ENCODE measurements at regions not wholly inside any gene's neighbourhood (a gene's known extent, or its start where the extent isn't known, plus 50 kb on each side); places are given as distances from the start of the nearest gene placed in this dataset.
"Not testable (repeated sequence)": the region's sequence is repeated elsewhere in the genome, so short reads cannot be mapped to it uniquely, and the experiment has no call there.

DNA sequence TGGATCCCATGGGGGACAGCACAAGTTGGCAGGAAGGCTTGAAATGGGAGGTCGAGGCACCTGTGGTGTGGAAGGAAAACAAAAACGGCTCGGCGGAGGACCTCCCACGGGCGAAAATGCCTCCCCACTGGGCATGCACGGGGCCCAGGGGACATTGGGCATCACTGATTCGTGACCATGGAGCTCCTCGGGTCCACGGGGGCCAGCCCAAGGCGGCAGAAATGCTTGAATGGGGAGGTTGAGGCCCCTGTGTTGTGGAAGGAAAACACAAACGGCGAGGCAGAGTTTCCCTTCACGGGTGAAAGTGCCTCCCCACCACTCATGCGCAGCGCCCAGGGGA lies 376.0 kb downstream of the ALG10 start:
- no peak for DNase-seq

DNA sequence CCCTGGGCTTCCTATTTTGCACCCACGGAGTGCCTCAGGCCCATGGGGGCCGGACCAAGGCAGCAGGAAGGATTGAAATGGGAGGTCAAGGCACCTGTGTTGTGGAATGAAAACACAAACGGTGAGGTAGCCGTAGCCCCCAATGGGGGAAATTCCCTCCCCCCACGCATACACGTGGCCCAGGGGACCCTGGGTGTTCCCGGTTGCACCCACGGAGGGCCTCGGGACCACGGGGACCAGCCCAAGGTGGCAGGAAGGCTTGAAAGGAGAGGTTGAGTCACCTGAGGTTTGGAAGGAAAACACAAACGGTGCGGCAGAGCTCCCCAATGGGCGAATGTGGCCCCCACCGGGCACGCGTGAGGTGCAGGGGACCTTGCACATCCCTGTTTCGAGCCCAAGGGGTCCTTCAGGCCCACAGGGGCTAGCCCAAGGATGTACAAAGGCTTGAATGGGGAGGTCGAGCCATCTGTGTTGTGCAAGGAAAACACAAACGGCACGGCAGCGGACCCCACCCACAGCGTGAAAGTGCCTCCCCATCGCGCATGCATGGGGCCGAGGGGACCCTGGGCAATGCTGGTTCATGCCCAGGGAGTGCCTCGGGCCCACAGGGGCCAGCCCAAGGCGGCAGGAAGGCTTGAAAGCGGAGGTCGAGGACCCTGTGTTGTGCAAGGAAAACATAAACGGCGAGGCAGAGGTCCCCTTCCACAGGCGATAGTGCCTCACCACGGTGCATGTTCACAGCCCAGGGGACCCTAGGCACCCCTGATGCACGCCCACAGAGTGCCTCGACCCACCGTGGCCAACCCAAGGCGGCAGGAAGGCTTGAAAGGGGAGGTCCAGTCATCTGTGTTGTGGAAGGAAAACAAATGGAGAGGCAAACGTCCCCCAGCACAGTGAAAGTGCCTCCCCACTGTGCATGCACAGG lies 376.7 kb downstream of the ALG10 start:
- DNase-seq, result no peak

DNA sequence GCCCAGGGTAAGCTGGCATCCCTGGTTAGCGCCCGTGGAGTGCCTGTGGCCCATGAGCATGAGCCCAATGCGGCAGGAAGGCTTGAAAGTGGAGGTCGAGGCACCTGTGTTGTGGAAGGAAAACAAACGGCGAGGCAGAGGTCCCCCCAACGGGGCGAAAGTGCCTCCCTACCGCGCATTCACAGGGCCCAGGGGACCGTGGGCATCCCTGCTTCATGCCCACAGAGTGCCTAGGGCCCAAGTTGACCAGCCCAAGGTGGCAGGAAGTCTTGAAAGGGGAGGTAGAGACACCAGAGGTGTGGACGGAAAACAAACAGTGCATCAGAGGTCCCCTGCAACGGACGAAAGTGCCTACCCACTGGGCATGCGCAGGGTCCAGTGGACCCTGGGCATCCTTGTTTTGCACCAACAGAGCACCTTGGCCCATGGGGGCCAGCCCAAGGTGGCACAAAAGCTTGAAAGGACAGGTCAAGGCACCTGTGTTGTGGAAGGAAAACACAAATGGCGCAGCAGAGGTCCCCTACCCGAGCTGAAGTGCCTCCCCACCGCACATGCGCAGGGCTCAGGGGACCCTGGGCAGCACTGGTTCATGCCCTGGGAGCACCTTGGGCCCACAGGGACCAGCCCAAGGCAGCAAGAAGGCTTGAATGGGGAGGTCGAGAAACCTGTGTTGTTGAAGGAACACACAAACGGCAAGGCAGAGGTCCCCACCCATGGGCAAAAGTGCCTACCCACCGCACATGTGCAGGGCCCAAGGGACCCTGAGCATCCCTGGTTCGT lies 377.5 kb downstream of the ALG10 start:
- DNase-seq, result no peak

DNA sequence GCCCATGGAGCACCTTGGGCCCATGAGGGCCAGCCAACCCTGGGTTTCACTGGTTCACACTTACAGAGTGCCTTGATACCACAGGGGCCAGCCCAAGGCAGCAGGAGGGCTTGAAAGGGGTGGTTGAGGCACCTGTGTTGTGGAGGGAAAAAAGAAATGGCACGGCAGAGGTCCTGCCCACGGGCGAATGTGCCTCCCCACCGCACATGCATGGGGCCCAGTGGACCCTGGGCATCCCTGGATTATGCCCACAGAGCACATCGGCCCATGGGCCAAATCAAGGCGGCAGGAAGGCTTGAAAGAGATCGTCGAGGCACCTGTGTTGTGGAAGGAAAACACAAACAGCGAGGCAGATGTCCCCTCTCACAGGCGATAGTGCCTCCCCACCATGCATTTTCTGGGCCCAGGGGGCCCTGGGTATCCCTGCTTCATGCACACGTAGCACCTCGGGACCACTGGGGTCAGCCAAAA lies 378.1 kb downstream of the ALG10 start:
- DNase-seq, result no peak

DNA sequence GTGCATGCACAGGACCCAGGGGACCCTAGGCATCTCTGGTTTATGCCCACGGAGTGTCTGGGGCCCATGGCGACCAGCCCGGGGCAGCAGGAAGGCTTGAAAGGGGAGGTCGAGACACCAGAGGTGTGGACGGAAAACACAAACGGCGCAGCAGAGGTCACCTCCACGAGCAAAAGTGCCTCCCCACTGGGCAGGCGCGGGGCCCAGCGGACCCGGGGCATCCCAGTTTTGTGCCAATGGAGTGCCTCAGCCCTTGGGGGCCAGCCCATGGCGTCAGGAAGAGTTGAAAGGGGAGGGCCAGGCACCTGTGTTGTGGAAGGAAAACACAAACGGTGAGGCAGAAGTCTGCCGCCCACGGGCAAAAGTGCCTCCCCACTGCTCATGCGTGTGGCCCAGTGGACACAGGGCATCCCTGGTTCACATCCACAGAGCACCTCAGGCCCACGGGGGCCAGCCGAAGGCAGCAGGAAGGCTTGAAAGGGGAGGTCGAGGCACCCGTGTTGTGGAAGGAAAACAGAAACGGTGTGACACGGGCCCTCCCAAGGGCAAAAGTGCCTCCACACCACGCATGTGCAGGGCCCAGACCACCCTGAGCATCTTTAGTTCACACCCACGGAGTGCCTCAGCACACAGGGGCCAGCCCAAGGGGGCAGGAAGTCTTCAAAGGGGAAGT lies 378.8 kb downstream of the ALG10 start:
- no peak for DNase-seq

DNA sequence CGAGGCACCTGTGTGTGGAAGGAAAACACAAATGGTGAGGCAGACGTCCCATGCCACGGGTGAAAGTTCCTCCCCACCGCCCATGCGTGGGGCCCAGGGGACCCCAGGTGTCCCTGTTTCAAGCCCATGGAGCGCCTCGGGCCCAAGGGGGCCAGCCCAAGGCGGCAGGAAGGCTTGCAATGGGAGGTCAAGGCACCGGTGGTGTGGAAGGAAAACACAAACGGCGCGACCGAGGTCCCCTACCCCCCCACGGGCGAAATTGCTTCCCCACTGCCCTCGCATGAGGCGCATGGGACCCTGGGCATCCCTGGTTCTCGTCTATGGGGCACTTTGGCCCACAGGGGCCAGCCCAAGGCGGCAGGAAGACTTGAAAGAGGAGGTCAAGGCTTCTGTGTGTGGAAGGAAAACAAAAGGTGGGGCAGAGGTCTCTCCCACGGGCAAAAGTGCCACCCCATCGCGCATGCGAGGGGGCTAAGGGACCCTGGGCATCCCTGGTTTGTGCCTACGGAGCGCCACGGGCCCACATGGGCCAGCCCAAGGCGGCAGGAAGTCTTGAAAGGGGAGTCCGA lies 379.4 kb downstream of the ALG10 start:
- no peak for DNase-seq

DNA sequence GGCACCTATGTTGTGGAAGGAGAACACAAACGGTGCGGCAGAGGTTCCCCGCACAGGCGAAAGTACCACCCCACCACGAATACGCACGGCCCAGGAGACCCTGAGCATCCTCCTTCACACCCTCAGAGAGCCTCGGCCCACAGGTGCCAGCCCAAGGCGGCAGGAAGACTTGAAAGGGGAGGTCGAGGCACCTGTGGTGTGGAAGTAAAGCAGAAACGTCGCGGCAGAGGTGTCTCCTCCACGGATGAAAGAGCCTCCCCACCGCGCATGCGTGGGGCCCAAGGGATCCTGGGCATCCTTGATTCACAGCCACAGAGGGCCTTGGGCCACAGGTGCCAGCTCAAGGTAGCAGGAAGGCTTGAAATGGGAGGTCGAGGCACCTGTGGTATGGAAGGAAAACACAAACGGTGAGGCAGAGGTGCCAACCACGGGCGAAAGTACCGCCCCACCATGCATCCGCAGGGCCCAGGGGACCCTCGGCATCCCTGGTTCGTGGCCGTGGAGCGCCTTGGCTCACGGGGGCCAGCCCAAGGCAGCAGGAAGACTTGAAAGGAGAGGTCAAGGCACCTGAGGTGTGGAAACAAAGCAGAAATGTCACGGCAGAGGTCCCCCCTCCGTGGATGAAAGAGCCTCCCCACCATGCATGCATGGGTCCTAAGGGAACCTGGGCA lies 380.1 kb downstream of the ALG10 start:
- no peak for DNase-seq

DNA sequence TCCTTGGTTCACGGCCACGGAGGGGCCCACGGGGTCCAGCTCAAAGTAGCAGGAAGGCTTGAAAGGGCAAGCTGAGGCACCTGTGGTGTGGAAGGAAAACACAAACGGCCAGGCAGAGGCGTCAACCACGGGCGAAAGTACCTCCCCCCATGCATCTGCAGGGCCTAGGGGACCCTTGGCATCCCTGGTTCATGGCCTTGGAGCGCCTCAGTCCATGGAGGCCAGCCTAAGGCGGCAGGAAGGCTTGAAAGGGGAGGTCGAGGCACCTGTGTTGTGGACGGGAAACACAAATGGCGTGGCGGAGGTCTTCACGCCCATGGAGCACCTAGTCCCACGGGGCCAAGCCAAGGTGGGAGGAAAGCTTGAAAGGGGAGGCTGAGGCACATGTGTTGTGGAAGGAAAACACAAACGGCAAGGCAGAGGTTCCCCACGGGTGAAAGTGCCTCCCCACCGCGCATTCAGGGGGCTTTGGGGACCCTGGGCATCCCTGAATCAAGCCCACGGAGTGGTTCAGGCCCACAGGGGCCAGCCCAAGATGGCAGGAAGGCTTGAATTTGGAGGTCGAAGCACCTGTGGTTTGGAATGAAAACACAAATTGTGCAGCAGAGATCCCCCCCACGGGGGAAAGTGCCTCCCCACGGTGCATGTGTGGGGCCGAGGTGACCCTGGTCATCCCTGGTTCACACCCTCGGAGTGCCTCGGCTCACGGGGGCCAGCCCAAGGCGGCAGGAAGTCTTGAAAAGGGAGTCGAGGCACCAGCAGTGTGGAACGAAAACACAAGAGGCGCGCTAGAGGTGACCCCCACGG lies 380.8 kb downstream of the ALG10 start:
- no peak for DNase-seq

DNA sequence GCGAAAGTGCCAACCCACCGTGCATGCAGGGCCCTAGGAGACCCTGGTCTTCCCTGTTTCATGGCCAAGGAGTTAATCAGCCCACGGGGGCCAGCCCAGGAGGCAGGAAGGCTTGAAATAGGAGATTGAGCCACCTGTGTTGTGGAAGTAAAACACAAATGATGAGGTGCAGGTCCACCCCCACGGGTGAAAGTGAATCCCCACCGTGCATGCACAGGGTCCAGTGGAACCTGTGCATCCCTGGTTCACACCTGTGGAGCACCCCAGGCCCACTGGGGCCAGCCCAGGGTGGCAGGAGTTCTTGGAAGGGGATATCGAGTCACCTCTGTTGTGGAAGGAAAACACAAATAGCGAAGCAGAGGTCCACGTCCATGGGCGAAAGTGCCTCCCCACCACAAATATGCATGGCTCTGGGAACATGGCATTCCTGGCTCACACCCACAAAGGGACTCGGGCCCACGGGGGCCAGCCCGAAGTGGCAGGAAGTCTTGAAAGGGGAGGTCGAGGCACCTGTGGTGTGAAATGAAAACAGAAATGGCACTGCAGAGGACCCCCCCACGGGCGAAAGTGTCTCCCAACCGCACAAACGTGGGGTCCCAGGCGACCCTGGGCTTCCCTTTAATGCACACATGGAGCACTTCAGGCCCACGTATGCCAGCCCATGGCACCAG lies 381.5 kb downstream of the ALG10 start:
- DNase-seq, result no peak

DNA sequence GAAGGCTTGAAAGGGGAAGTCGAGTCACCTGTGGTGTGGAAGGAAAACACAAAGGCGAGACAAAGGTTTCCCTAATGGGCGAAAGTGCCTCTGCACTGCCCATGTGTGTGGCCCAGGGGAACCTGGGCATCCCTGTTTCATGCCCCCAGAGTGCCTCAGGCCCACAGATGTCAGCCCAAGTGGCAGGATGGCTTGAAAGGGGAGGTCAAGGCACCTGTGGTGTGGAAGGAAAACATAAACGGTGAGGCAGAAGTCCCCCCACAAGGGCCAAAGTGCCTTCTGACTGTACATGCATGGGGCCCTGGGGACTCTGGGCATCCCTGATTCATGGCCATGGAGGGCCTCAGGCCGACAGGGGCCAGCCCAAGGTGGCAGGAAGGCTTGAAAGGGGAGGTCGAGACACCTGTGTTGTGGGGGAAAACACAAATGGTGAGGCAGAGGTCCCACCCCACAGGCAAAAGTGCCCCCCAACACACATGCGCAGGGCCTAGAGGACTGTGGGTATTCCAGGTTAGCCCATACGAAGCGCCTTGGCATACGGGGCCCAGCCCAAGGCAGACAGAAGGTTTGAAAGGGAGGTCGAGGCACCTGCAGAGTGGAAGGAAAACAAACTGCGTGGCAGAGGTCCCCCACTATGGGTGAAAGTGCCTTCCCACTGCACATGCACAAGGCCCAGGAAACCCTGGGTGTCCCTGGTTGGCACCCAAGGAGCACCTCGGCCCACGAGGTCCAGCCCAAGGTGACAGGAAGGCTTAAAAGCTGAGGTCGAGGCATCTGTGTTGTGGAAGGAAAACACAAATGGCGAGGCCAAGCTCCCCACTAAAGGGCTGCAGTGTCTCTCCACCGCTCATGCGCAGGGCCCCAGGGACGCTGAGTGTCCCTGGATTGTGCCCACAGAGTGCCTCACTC lies 382.3 kb downstream of the ALG10 start:
- DNase-seq, result no peak

DNA sequence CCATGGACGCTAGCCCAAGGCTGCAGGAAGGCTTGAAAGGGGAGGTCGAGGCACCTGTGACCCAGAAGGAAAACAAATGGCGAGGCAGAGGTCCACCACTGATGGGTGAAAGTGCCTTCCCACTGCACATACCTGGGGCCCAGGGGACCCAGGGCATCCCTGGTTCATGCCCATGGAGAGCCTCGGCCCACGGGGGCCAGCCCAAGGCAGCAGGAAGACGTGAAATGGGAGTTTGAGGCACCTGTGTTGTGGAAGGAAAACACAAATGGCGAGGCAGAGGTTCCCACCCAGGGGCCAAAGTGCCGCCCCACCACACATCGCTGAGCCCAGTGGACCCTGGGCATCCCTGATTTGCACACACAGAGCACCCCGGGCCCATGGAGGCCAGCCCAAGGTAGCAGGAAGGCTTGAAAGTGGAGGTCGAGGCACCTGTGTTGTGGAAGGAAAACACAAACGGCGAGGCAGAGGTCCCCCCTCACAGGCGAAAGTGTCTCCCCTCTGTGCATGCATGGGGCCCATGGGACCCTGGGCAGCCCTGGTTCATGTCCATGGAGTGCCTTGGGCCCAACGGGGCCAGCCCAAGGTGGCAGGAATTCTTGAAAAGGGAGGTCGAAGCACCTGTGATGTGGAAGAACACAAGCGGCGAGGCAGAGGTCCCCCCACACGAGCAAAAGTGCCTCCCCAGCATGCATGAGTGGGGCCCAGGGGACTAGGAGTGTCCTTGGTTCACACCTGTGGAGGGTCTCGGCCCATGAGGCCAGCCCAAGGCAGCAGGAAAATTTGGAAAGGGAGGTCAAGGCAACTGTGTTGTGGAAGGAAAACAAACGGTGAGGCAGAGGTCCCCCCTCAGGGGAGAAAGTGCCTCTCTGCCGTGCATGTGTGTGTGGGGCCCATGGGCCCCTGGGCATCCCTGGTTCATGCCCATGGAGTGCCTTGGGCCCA lies 383.3 kb downstream of the ALG10 start:
- no peak for DNase-seq

DNA sequence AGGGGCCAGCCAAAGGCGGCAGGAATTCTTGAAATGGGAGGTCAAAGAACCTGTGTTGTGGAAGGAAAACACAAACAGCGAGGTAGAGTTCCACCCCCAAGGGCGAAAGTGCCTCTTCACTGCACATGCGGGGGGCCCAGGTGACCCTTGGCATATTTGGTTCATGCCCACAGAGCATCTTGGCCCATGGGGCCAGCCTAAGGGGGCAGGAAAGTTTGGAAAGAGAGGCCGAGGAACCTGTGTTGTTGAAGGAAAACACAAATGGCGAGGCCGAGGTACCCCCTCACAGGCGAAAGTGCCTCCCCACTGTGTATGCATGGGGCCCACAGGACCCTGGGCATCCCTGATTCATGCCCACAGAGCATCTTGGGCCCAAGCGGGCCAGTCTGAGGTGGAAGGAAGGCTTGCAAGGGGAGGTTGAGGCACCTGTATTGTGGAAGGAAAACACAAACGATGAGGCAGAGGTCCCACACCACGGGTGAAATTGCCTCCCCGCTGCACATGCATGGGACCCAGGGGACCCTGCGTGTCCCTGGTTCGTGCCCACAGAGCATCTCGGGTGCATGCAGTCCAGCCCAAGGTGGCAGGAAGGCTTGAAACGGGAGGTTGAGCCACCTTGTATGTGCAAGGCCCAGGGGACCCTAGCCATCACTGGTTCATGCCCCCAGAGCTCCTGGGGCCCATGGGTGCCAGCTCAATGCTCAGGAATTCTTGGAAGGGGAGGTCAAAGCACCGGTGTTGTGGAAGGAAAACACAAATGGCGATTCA lies 384.1 kb downstream of the ALG10 start:
- no peak for DNase-seq

DNA sequence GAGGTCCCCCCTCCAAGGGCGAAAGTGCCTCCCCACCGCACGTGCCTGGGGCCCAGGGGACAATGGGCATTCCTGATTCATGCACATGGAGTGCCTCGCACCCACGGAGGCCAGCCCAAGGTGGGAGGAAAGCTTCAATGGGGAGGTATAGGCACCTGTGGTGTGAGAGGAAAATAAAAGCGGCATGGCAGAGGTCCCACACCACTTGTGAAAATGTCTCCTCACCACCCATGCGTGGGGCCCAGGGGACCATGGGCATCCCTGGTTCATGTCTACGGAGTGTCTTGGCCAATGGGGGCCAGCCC lies 384.7 kb downstream of the ALG10 start:
- no peak for DNase-seq

DNA sequence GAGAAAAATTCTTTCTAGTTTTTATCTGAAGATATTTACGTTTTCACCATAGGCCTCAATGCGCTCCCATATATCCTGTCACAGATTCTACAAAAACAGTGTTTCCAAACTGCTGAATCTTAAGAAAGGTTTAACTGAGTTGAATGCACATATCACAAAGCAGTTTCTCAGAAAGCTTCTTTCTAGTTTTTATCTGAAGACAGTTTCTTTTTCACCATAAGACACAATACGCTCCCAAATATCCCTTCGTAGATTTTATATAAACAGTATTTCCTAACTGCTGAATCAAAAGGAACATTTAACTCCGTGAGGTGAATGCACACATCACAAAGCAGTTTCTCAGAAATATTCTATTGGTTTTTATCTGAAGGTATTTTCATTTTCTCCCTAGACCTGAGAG lies 385.5 kb downstream of the ALG10 start:
- no peak for DNase-seq

DNA sequence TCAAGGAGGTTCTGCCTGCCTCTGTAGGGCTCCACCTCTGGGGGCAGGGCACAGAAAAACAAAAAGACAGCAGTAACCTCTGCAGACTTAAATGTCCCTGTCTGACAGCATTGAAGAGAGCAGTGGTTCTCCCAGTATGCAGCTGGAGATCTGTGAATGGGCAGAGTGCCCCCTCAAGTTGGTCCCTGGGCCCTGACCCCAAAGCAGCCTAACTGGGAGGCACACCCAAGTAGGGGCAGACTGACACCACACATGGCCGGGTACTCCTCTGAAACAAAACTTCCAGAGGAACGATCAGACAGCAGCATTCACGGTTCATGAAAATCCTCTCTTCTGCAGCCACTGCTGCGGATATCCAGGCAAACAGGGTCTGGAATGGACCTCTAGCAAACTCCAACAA lies 409.2 kb downstream of the ALG10 start:
- not testable (repeated sequence) for DNase-seq
